BLaER1 (cell line): ENCODE measurements at regions not wholly inside any gene's neighbourhood (a gene's known extent, or its start where the extent isn't known, plus 50 kb on each side); places are given as distances from the start of the nearest gene placed in this dataset.
"Not testable (repeated sequence)": the region's sequence is repeated elsewhere in the genome, so short reads cannot be mapped to it uniquely, and the experiment has no call there.

Source experiments
- H3K27ac ChIP-seq: shearing (Covaris generic); formaldehyde crosslinking; 2 replicates; pipeline ENCODE4 v1.8.1; 2022
- H3K27me3 ChIP-seq: shearing (Covaris generic); formaldehyde crosslinking; 2 replicates; pipeline ENCODE4 v1.8.1; 2022
- H3K36me3 ChIP-seq: shearing (Covaris generic); formaldehyde crosslinking; 2 replicates; pipeline ENCODE4 v1.8.1; 2022
- H3K4me1 ChIP-seq: shearing (Covaris generic); formaldehyde crosslinking; 2 replicates; pipeline ENCODE4 v1.8.1; 2022
- H3K4me2 ChIP-seq: shearing (Covaris generic); formaldehyde crosslinking; 2 replicates; pipeline ENCODE4 v1.8.1; 2022
- H3K4me3 ChIP-seq: shearing (Covaris generic); formaldehyde crosslinking; 2 replicates; pipeline ENCODE4 v1.8.1; 2022
- H3K9ac ChIP-seq: shearing (Covaris generic); formaldehyde crosslinking; 2 replicates; pipeline ENCODE4 v1.8.1; 2022
- H3K9me3 ChIP-seq: shearing (Covaris generic); formaldehyde crosslinking; 2 replicates; pipeline ENCODE4 v1.8.1; 2022
- H4K20me1 ChIP-seq: shearing (Covaris generic); formaldehyde crosslinking; 2 replicates; pipeline ENCODE4 v1.8.1; 2022
- Cebpa-rat ChIP-seq: shearing (Covaris generic); IDR thresholded peaks from 2 replicates; pipeline ENCODE4 v1.8.1; 2022

- H3K4me3 ChIP-seq, result no peak overlapping the region
- H3K4me2 ChIP-seq, result no peak overlapping the region
- TF ChIP-seq Cebpa-rat, result no peak
- no peak overlapping the region for H3K9ac ChIP-seq
- H3K9me3 ChIP-seq, result no peaks in the 10 kb centered on the region
- H3K27ac ChIP-seq, result no peak overlapping the region
- H3K36me3 ChIP-seq, result no peaks in the 10 kb centered on the region
- no peaks in the 10 kb centered on the region for H4K20me1 ChIP-seq
- H3K27me3 ChIP-seq, result no peaks in the 10 kb centered on the region
- H3K4me1 ChIP-seq, result peaks cover 23% of the 10 kb centered on the region
Observed at GRCh38 chr15:91412138-91412928, 312.3 kb downstream of the SV2B start.

DNA sequence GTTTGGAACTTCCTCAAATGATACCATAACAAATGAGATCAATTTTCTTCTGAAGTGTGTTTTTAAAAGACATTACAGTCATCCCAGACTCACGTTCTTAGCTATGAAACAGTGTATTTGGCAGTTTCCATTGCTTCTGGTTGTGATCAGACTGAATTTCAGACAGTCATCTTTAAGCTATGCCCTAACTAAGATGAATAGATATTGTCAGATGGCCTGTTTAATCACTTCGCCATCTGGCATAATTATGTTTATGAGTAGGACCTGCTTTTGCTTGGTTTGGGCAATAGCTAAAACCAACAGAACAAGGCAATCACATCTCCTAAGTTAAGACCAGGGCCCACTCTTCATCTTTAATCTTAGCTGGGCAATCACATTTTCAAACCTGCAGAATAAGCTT, 313.1 kb downstream of the SV2B start:
- Histone ChIP-seq H3K9ac (no peak overlapping the region), H3K4me3 (no peak overlapping the region), H4K20me1 (no peaks in the 10 kb centered on the region), H3K36me3 (no peaks in the 10 kb centered on the region), H3K4me2 (no peak overlapping the region), H3K4me1 (peaks cover 15% of the 10 kb centered on the region), H3K27me3 (no peaks in the 10 kb centered on the region), H3K27ac (no peak overlapping the region), H3K9me3 (no peaks in the 10 kb centered on the region)
- TF ChIP-seq Cebpa-rat, result no peak

DNA sequence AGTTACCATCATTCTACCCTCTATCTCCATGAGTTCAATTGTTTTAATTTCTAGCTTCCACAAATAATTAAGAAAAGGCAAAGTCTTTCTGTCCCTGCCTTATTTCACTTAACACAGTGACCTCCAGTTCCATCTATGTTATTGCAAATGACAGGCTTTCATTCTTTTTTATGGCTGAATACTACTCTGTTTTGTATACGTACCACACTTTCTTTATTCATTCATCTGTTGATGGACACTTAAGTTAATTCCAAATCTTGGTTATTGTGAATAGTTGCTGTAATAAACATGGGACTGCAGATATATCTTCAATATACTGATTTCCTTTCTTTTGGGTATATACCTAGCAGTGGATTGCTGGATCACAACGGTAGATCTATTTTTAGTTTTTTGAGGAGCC, 314.1 kb downstream of the SV2B start:
- H3K27me3 ChIP-seq, result no peaks in the 10 kb centered on the region
- no peak overlapping the region for H3K9ac ChIP-seq
- H3K9me3 ChIP-seq, result no peaks in the 10 kb centered on the region
- no peak overlapping the region for H3K27ac ChIP-seq
- no peaks in the 10 kb centered on the region for H3K36me3 ChIP-seq
- H3K4me2 ChIP-seq, result no peak overlapping the region
- H3K4me3 ChIP-seq, result no peak overlapping the region
- no peaks in the 10 kb centered on the region for H4K20me1 ChIP-seq
- TF ChIP-seq Cebpa-rat, result no peak
- H3K4me1 ChIP-seq, result peaks cover 7% of the 10 kb centered on the region

GRCh38 chr15:91415258-91415657, 315.2 kb downstream of the SV2B start:
- not testable (repeated sequence) for H3K9me3 ChIP-seq, H3K4me1 ChIP-seq, H3K27me3 ChIP-seq

GRCh38 chr15:91420689-91421088, 320.6 kb downstream of the SV2B start:
- H4K20me1 ChIP-seq, result no peaks in the 10 kb centered on the region
- TF ChIP-seq Cebpa-rat, result no peak
- no peaks in the 10 kb centered on the region for H3K36me3 ChIP-seq
- H3K9me3 ChIP-seq, result 0 out of 2 replicates have a peak, but pooled peaks cover 7% of the 10 kb centered on the region
- H3K4me1 ChIP-seq, result no peaks in the 10 kb centered on the region
- no peaks in the 10 kb centered on the region for H3K27me3 ChIP-seq
- H3K9ac ChIP-seq, result no peak overlapping the region
- H3K4me2 ChIP-seq, result no peak overlapping the region
- no peak overlapping the region for H3K4me3 ChIP-seq
- H3K27ac ChIP-seq, result no peak overlapping the region

More at GRCh38 chr15:91415258-91415657, 315.2 kb downstream of the SV2B start:
- H3K27ac ChIP-seq, H4K20me1 ChIP-seq, H3K4me2 ChIP-seq, H3K4me3 ChIP-seq, H3K36me3 ChIP-seq, H3K9ac ChIP-seq: not testable (repeated sequence)

DNA sequence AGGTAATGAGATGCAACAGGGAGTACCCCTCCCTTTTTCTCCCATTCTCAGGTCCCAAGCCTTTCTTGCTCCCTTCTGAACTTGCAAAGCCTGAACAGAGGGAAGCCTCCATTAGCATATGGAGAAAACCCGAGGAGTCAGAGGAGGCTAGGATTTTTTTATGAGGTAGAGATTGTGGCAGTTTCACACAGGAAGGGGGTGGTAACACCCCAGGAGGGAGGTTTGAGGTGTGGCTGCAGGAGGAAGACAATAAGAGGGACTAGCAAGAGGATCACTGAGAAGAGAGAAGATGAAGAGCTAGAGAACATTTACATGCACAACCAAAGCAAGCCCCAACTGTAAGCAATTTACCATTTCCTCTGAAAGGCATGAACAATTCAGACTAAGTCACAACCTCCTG, 322.7 kb downstream of the SV2B start:
- no peaks in the 10 kb centered on the region for H3K4me1 ChIP-seq
- no peak overlapping the region for H3K27ac ChIP-seq
- H3K4me2 ChIP-seq, result no peak overlapping the region
- TF ChIP-seq Cebpa-rat, result no peak
- no peaks in the 10 kb centered on the region for H3K27me3 ChIP-seq
- no peaks in the 10 kb centered on the region for H4K20me1 ChIP-seq
- H3K36me3 ChIP-seq, result no peaks in the 10 kb centered on the region
- H3K9me3 ChIP-seq, result 0 out of 2 replicates have a peak, but pooled peaks cover 7% of the 10 kb centered on the region
- H3K4me3 ChIP-seq, result no peak overlapping the region
- no peak overlapping the region for H3K9ac ChIP-seq

- no peak overlapping the region for H3K27ac ChIP-seq
Observed at GRCh38 chr15:91424001-91424400, 323.9 kb downstream of the SV2B start.

GRCh38 chr15:91426412-91426811, 326.4 kb downstream of the SV2B start:
- Histone ChIP-seq H3K4me1 (no peaks in the 10 kb centered on the region), H4K20me1 (no peaks in the 10 kb centered on the region), H3K36me3 (no peaks in the 10 kb centered on the region), H3K9ac (no peak overlapping the region), H3K27ac (no peak overlapping the region), H3K9me3 (no peaks in the 10 kb centered on the region), H3K4me3 (no peak overlapping the region), H3K4me2 (no peak overlapping the region), H3K27me3 (no peaks in the 10 kb centered on the region)
- TF ChIP-seq Cebpa-rat, result no peak

More at GRCh38 chr15:91424001-91424400, 323.9 kb downstream of the SV2B start:
- H3K27me3 ChIP-seq, result no peaks in the 10 kb centered on the region
- no peak for TF ChIP-seq Cebpa-rat
- no peaks in the 10 kb centered on the region for H3K4me1 ChIP-seq
- 0 out of 2 replicates have a peak, but pooled peaks cover 7% of the 10 kb centered on the region for H3K9me3 ChIP-seq
- H3K9ac ChIP-seq, result no peak overlapping the region
- no peak overlapping the region for H3K4me3 ChIP-seq
- no peak overlapping the region for H3K4me2 ChIP-seq
- no peaks in the 10 kb centered on the region for H3K36me3 ChIP-seq
- H4K20me1 ChIP-seq, result no peaks in the 10 kb centered on the region

DNA sequence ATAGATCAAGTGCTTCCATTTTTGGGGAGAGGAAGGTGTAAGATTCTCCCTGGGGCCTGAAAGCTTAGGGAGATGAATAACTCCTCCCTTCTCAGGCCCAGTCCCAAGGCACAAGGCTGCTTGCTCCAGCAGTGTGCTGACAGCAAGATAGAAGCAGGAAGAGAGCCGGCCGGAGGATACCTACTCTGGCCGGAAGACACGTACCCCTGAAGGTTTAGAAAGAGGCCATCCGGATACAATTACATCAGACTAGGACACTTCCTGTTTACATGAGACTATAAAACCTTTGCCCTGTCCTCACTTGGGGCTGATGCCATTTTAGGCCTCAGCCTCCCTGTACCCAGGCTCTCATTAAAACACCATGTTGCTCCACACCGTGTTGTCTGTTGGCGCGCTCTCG, 329.9 kb downstream of the SV2B start:
- no peaks in the 10 kb centered on the region for H4K20me1 ChIP-seq
- no peak overlapping the region for H3K4me3 ChIP-seq
- no peak overlapping the region for H3K9ac ChIP-seq
- H3K9me3 ChIP-seq, result no peaks in the 10 kb centered on the region
- no peak overlapping the region for H3K27ac ChIP-seq
- H3K36me3 ChIP-seq, result no peaks in the 10 kb centered on the region
- no peaks in the 10 kb centered on the region for H3K27me3 ChIP-seq
- no peaks in the 10 kb centered on the region for H3K4me1 ChIP-seq
- no peak overlapping the region for H3K4me2 ChIP-seq
- TF ChIP-seq Cebpa-rat, result no peak

- no peak overlapping the region for H3K9ac ChIP-seq
- no peaks in the 10 kb centered on the region for H3K27me3 ChIP-seq
- no peak overlapping the region for H3K4me2 ChIP-seq
- no peaks in the 10 kb centered on the region for H4K20me1 ChIP-seq
- TF ChIP-seq Cebpa-rat, result no peak
- H3K9me3 ChIP-seq, result no peaks in the 10 kb centered on the region
- no peak overlapping the region for H3K27ac ChIP-seq
- no peaks in the 10 kb centered on the region for H3K4me1 ChIP-seq
- H3K36me3 ChIP-seq, result no peaks in the 10 kb centered on the region
- H3K4me3 ChIP-seq, result no peak overlapping the region
Observed at GRCh38 chr15:91431041-91431715, 331.1 kb downstream of the SV2B start.
